ENCODE measurements at regions not wholly inside any gene's neighbourhood (a gene's known extent, or its start where the extent isn't known, plus 50 kb on each side); places are given as distances from the start of the nearest gene placed in this dataset.
"Not testable (repeated sequence)": the region's sequence is repeated elsewhere in the genome, so short reads cannot be mapped to it uniquely, and the experiment has no call there.

DNA sequence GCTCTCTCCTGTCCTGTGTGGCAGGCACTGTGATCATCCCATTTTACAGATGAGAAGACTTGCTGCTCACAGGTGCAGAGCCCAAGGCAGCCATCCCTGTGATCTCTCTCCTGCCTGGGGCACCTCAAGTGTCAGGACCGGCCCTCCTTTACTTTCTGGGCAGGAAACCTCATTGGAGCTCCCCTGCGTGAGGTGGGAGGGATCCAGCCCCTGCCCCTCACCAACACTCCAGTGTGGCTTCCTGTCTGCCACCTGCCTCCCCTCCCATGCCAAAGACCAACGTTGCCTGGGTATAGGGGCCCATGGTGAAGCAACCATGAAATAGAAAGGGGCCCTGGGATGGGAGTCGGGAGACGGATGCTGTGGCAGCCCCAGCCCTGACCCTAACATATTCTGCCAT is 91.2 kb upstream of the MYL10 start:
- H3K36me3 Mint-ChIP-seq (ENCODE audit: low read depth): no peaks in the 10 kb centered on the region
- H3K4me1 Mint-ChIP-seq: no peaks in the 10 kb centered on the region
- no peaks in the 10 kb centered on the region for H3K27me3 Mint-ChIP-seq
- DNase-seq: no peak
- H3K4me3 Mint-ChIP-seq: no peak overlapping the region
- peaks cover 3% of the 10 kb centered on the region for H3K9me3 Mint-ChIP-seq
- intact Hi-C loops (cut with micrococcal nuclease): no loop called here
- H3K27ac Mint-ChIP-seq: no peak overlapping the region

DNA sequence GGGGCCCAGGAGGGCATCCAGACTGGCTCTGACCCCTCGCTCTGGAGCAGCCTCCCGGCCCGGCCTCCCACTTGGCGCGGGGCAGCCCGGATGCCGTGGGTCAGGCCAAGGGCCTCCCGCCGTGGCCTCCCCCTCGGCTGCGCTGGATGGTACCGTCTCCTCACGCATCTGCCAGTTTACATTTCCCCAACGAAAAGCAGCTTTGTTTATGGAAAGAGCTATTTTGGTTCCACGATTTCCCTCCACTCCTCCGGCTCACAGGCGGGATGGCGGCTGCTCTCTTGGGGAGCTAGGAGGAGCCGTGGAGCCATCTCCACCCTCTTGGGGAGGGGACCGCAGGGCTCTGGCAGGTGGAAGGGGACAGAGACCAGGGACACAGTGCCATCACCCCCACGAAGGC is 93.2 kb upstream of the MYL10 start:
- Mint-ChIP-seq H3K36me3 (ENCODE audit: low read depth) (no peaks in the 10 kb centered on the region), H3K9me3 (peaks cover 3% of the 10 kb centered on the region), H3K4me1 (no peaks in the 10 kb centered on the region), H3K4me3 (no peak overlapping the region), H3K27ac (no peak overlapping the region), H3K27me3 (peaks cover 1% of the 10 kb centered on the region)
- intact Hi-C loops (cut with micrococcal nuclease): no loop called here
- DNase-seq: no peak

DNA sequence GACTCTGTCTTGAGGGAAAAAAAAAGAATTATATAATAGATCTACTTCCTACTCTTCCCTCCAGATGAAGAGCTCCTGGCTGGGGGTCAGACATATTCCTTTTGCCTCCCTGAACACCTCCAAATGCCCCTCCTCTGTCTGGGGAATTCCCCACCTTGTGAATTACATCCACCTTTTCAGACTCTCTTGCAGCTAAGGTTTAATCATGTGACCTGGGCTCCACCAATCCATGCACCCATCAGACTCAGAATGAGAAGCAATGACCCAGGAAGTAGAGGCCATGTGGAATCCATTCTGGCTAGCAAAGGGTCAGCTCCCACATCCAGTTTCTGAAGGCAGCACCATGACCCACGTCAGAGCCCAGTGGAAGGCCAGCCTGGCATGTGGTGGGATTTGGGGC is 93.6 kb upstream of the CUX1 start:
- no peaks in the 10 kb centered on the region for H3K4me1 Mint-ChIP-seq
- intact Hi-C loops (cut with micrococcal nuclease): no loop called here
- DNase-seq: no peak
- H3K27ac Mint-ChIP-seq: no peak overlapping the region
- peaks cover 3% of the 10 kb centered on the region for H3K9me3 Mint-ChIP-seq
- H3K36me3 Mint-ChIP-seq (ENCODE audit: low read depth): no peaks in the 10 kb centered on the region
- no peak overlapping the region for H3K4me3 Mint-ChIP-seq
- peaks cover 1% of the 10 kb centered on the region for H3K27me3 Mint-ChIP-seq

DNA sequence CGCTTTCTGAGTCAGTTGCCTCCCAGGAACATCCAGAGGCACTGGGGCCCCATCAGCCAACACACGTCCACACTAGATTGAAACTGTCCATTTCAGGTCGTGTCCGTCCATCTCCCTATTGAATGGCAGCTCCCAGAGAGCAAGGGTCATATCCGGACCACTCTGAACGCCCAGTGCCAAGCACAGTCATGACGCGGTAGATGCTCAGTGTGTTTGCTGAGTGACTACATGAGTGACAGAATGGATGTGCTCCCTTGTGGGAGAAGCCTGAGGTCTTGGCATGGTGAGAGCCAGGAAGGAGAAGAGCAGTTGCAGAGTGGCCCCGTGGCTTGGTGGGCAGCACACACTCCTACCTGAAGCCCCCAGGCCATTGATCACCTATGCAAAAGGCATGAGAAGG is 92.5 kb upstream of the CUX1 start:
- Mint-ChIP-seq H3K9me3 (peaks cover 3% of the 10 kb centered on the region), H3K27ac (no peak overlapping the region), H3K27me3 (peaks cover 1% of the 10 kb centered on the region), H3K4me3 (no peak overlapping the region), H3K4me1 (no peaks in the 10 kb centered on the region), H3K36me3 (ENCODE audit: low read depth) (no peaks in the 10 kb centered on the region)
- no peak for DNase-seq
- intact Hi-C loops (cut with micrococcal nuclease): no loop called here

DNA sequence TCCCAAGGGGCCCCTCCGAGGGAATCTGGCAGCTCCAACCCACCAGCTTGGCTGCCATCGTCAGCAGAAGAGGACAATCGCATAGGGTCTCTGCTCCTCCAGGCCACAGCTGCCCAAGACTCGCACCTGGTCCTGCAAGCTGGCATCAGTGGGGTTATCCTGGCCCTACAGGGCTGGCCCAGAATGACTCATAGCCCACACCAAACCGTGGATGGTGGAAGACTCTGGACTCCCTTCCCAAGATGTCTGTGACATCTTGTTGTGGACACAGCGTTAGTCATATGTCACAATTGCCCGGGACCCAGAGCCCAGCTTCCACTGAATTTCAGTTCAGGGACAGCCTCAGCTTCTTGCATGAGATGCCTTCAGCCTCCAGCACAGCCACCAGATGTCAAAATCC is 91.5 kb upstream of the CUX1 start:
- Mint-ChIP-seq H3K36me3 (ENCODE audit: low read depth) (no peaks in the 10 kb centered on the region), H3K27me3 (peaks cover 1% of the 10 kb centered on the region), H3K27ac (no peak overlapping the region), H3K4me3 (no peak overlapping the region), H3K4me1 (no peaks in the 10 kb centered on the region), H3K9me3 (peaks cover 3% of the 10 kb centered on the region)
- intact Hi-C loops (cut with micrococcal nuclease): no loop called here
- DNase-seq: no peak

DNA sequence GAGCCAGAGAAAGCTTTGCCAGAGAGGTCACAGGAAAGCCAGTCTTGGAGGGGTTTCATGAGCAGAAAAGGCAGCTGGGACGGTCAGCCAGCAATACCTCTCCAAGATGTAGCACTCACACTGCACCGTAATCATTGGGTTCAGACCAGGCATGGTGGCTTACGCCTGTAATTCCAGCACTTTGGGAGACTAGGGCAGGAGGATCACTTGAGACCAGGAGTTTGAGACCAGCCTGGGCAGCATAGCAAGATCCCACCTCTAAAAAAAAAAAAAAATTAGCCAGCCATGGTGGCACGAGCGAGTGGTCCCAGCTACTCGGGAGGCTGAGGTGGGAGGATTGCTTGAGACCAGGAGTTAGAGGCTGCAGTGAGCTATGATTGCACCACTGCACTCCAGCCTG is 90.2 kb upstream of the CUX1 start:
- peaks cover 1% of the 10 kb centered on the region for H3K27me3 Mint-ChIP-seq
- DNase-seq: no peak
- H3K4me1 Mint-ChIP-seq: no peaks in the 10 kb centered on the region
- intact Hi-C loops (cut with micrococcal nuclease): no loop called here
- H3K9me3 Mint-ChIP-seq: peaks cover 3% of the 10 kb centered on the region
- no peaks in the 10 kb centered on the region for H3K36me3 Mint-ChIP-seq (ENCODE audit: low read depth)
- H3K4me3 Mint-ChIP-seq: no peak overlapping the region
- H3K27ac Mint-ChIP-seq: no peak overlapping the region

DNA sequence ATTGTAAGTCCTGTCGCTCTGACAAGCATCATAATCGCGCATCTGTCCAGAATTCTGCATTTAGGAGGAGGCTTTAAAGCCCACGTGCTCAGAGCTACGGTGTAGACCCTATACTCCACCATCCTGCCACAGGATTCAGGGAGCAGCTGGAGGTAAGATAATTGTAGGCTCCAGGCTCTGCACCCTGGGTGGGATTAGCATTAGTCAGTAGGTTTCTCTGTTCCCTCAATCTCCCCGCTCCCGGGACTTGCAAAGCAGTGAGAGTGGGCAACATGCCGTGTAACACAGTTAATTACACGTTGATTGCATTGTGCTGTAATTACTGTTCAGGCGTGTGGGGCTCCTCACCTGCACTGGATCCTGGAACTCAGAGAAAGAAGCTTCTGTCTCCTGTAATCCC is 89.3 kb upstream of the CUX1 start:
- no peaks in the 10 kb centered on the region for H3K4me1 Mint-ChIP-seq
- intact Hi-C loops (cut with micrococcal nuclease): no loop called here
- H3K4me3 Mint-ChIP-seq: no peak overlapping the region
- no peak overlapping the region for H3K27ac Mint-ChIP-seq
- H3K27me3 Mint-ChIP-seq: peaks cover 1% of the 10 kb centered on the region
- H3K36me3 Mint-ChIP-seq (ENCODE audit: low read depth): no peaks in the 10 kb centered on the region
- DNase-seq: no peak
- peaks cover 3% of the 10 kb centered on the region for H3K9me3 Mint-ChIP-seq

DNA sequence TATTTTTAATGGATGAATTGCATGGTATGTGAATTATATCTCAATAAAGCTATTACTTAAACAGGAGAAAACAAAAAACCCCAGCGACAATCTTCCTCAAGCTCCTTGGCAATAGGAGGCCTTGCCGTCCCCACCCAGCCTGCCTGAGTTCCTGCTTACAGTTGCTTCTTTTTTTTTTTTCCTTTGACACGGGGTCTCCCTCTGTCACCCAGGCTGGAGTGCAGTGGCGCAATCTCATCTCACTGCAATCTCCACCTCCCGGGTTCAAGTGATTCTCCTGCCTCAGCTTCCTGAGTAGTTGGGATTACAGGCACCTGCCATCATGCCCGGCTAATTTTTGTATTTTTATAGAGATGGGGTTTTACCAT is 88.6 kb upstream of the CUX1 start:
- DNase-seq; H3K27ac Mint-ChIP-seq; H3K4me1 Mint-ChIP-seq; intact Hi-C loops (cut with micrococcal nuclease); H3K9me3 Mint-ChIP-seq; H3K4me3 Mint-ChIP-seq; H3K36me3 Mint-ChIP-seq (ENCODE audit: low read depth); H3K27me3 Mint-ChIP-seq: not testable (repeated sequence)

DNA sequence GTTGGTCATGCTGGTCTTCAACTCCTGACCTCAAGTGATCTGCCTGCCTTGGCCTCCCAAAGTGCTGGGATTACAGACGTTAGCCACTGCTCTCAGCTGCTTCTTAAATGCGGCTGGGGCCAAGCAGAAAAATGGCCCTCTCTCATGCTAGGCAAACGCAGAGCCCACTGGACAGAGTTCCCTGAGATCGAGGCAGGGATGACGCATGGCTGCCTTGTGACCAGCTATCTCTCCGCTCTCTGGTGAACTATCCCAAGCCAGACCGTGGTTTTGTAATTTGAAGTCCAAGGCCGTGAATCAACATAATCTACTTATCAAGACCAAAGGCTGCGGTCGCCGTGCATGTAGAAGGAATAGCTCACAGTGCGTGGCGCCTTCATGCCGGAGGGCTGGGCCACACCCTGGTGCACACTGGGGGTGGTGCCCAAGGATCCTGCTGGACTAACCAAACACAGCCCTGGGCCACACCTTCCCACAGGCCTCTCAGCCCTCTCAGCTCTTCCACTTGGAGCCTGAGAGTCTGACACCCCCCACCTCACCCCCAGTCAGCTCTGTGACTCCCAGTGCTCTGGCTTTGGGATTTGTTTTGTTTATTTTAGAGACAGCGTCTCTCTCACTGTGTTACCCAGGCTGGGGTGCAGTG is 88.1 kb upstream of the CUX1 start:
- no peak for DNase-seq
- no peak overlapping the region for H3K27ac Mint-ChIP-seq
- H3K9me3 Mint-ChIP-seq: no peaks in the 10 kb centered on the region
- H3K4me1 Mint-ChIP-seq: no peaks in the 10 kb centered on the region
- intact Hi-C loops (cut with micrococcal nuclease): no loop called here
- H3K27me3 Mint-ChIP-seq: peaks cover 1% of the 10 kb centered on the region
- H3K36me3 Mint-ChIP-seq (ENCODE audit: low read depth): no peaks in the 10 kb centered on the region
- no peak overlapping the region for H3K4me3 Mint-ChIP-seq

DNA sequence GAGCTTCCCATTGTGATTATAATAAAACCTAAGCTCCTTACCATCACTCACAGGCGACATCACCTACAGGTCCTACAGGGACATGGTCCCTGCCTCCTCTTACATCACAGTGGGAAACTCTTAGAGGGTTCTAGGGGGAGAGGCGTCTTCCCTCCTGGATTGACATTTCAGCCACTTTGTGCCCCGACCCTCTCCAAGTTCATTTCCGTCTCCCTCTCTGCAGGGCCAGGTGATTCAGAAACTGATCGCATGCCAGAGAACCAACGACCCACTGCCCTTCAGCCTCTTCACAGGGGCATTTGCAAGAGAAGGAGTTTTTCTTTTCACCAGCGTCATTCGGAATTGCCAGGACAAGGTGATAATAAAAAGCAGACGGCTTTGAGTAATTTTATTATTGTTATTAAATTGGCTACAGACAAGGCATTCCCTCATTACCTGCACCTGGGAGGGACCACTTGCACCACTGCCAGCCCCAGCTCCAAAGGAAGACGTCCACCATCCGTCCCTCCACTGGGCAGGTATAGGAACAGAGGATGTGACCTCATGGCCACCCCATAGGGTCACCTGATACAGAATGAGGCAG is 85.8 kb upstream of the CUX1 start:
- Mint-ChIP-seq H3K9me3 (no peaks in the 10 kb centered on the region), H3K27ac (no peak overlapping the region), H3K27me3 (peaks cover 1% of the 10 kb centered on the region), H3K4me3 (no peak overlapping the region), H3K4me1 (no peaks in the 10 kb centered on the region), H3K36me3 (ENCODE audit: low read depth) (no peaks in the 10 kb centered on the region)
- no peak for DNase-seq
- intact Hi-C loops (cut with micrococcal nuclease): no loop called here

DNA sequence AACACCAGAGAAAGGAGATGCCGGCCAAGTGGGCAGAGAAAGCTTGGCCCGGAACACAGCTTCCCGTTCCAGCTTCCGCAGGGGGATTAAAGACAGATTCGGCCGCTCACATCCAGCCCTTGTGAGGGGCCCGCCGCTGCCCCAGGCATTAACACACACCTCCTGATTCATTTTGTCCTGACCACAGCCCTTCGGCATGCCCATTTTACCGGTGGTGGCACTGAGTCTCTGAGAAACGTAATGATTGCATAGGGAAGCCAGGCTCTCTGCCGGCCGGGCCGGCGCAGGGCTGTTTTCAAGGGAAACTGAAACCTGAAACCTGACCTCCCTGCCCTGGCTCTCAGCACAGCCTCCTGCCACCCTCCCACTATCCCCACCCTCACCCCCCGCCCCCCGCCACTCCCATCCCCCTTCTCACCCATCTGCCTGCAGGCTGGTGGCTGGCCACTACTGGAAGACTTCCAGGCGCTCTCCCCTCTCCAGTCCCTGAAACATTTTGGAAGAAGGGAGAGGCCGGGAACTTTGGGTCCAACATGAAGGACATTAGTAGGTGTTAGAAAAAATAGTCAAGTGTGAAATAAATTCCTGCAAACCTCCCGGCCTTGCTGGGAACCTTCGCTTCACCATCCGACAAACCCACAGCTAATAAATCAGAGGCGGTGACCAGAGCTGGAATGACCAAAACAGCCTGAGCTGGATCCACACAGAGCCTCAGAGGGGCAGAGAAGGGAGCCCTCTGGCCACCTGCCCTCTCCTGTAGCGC is 83.5 kb upstream of the CUX1 start:
- no peaks in the 10 kb centered on the region for H3K9me3 Mint-ChIP-seq
- H3K27me3 Mint-ChIP-seq: peaks cover 1% of the 10 kb centered on the region
- no peak overlapping the region for H3K27ac Mint-ChIP-seq
- H3K4me1 Mint-ChIP-seq: peaks cover 2% of the 10 kb centered on the region
- H3K4me3 Mint-ChIP-seq: no peak overlapping the region
- no peak for DNase-seq
- intact Hi-C loops (cut with micrococcal nuclease): no loop called here
- no peaks in the 10 kb centered on the region for H3K36me3 Mint-ChIP-seq (ENCODE audit: low read depth)

DNA sequence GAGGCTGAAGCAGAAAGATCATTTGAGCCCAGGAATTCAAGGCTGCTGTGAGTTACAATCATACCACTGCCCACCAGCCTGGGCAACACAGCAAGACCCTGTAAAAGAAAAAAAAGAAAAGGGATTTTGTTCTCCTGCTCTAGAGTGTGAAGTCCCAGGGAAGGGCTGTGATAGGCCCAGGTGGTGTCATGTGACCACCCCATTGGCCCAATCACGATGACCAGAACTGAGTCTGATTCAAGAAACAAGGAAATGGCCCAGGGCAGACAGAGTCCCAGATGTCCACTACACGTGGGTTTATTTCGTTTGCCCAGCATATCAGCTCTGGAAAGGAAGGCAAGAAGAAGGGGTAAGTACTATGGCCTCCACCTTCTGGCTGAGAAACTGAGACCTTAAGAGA is 81.3 kb upstream of the CUX1 start:
- Mint-ChIP-seq H3K36me3 (ENCODE audit: low read depth) (no peaks in the 10 kb centered on the region), H3K4me3 (no peak overlapping the region)
- no peak for DNase-seq

DNA sequence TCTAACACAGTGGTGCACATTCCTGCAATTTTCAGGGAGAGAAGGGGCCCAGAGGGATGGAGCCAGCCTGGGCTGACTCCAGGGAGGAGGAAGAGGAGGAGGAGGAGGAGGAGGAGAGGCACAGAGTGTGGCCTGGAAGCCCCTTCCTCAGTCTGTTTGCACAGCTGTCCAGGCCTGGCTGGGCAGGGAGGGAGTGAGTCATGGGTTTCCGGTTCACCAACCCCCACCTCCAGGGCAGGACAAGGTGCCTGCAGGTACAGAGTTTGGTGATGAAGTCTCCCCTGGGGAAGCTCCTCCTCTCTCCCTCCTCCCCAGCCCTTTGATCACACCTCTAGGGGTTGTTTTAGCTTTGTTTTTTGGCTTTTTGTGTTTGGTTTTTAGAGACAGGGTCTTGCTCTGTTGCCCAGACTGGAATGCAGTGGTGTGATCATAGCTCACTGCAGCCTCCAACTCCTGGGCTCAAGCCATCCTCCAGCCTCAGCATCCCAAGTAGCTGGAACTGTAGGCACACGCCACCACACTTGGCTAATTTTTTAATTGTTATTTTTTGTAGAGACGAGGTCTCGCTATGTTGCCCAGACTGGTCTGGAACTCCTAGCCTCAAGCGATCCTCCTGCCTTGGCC is 77.5 kb upstream of the CUX1 start:
- no peaks in the 10 kb centered on the region for H3K9me3 Mint-ChIP-seq
- intact Hi-C loops (cut with micrococcal nuclease): loop anchor here (5.0 kb wide), 1 partner anchor 117 kb away; no protein-coding TSS in a partner anchor
- H3K27ac Mint-ChIP-seq: no peak overlapping the region
- no peak overlapping the region for H3K4me3 Mint-ChIP-seq
- peaks cover 1% of the 10 kb centered on the region for H3K27me3 Mint-ChIP-seq
- no peaks in the 10 kb centered on the region for H3K36me3 Mint-ChIP-seq (ENCODE audit: low read depth)
- H3K4me1 Mint-ChIP-seq: peaks cover 28% of the 10 kb centered on the region
- DNase-seq: no peak

More for the DNA sequence above, 81.3 kb upstream of the CUX1 start:
- peaks cover 14% of the 10 kb centered on the region for H3K4me1 Mint-ChIP-seq
- no peaks in the 10 kb centered on the region for H3K9me3 Mint-ChIP-seq
- intact Hi-C loops (cut with micrococcal nuclease): no loop called here
- no peak overlapping the region for H3K27ac Mint-ChIP-seq
- peaks cover 1% of the 10 kb centered on the region for H3K27me3 Mint-ChIP-seq
